DMS53 treated with DMSO at 0.1 percent for 48 hours (cell line): ENCODE measurements at regions not wholly inside any gene's neighbourhood (a gene's known extent, or its start where the extent isn't known, plus 50 kb on each side); places are given as distances from the start of the nearest gene placed in this dataset.
"Not testable (repeated sequence)": the region's sequence is repeated elsewhere in the genome, so short reads cannot be mapped to it uniquely, and the experiment has no call there.

Source experiments
- DNase-seq: peaks from one replicate; lab custom pipeline; 2025; ENCODE audit not compliant: unreplicated experiment; lab: John Stamatoyannopoulos, UW

- no peak for DNase-seq
These were observed 238.8 kb downstream of the EMX2 start for GRCh38 chr10:117781216-117781831.

- DNase-seq, result no peak
These were observed 239.7 kb downstream of the EMX2 start for GRCh38 chr10:117782276-117782675.

GRCh38 chr10:117783698-117784395 lies 241.3 kb downstream of the EMX2 start:
- no peak for DNase-seq

- no peak for DNase-seq
These were observed 242.2 kb downstream of the EMX2 start for GRCh38 chr10:117784776-117785175.

GRCh38 chr10:117788911-117789310 lies 246.4 kb downstream of the EMX2 start:
- no peak for DNase-seq

- no peak for DNase-seq
These were observed 247.6 kb downstream of the EMX2 start for GRCh38 chr10:117790179-117790578.

GRCh38 chr10:117790621-117791020 lies 248.1 kb downstream of the EMX2 start:
- DNase-seq, result no peak

- no peak for DNase-seq
These were observed 249.7 kb downstream of the EMX2 start for GRCh38 chr10:117792214-117792613.

GRCh38 chr10:117796130-117796745 lies 250.5 kb downstream of the RAB11FIP2 start:
- no peak for DNase-seq

GRCh38 chr10:117797296-117797695 lies 249.4 kb downstream of the RAB11FIP2 start:
- DNase-seq, result no peak

- DNase-seq, result no peak
These were observed 245.1 kb downstream of the RAB11FIP2 start for GRCh38 chr10:117801691-117802090.

GRCh38 chr10:117804470-117805011 lies 242.2 kb downstream of the RAB11FIP2 start:
- DNase-seq, result no peak

- no peak for DNase-seq
These were observed 241.6 kb downstream of the RAB11FIP2 start for GRCh38 chr10:117805139-117805538.

- DNase-seq, result no peak
These were observed 239.3 kb downstream of the RAB11FIP2 start for GRCh38 chr10:117807441-117807840.

GRCh38 chr10:117815816-117816215 lies 230.9 kb downstream of the RAB11FIP2 start:
- not testable (repeated sequence) for DNase-seq

GRCh38 chr10:117817116-117817515 lies 229.6 kb downstream of the RAB11FIP2 start:
- no peak for DNase-seq

- no peak for DNase-seq
These were observed 228.0 kb downstream of the RAB11FIP2 start for GRCh38 chr10:117818721-117819120.

- no peak for DNase-seq
These were observed 227.4 kb downstream of the RAB11FIP2 start for GRCh38 chr10:117819304-117819703.

- DNase-seq, result no peak
These were observed 222.8 kb downstream of the RAB11FIP2 start for GRCh38 chr10:117823980-117824379.

- no peak for DNase-seq
These were observed 216.5 kb downstream of the RAB11FIP2 start for GRCh38 chr10:117830205-117830604.

GRCh38 chr10:117830787-117831212 lies 215.9 kb downstream of the RAB11FIP2 start:
- no peak for DNase-seq
